PC-9 (cell line): ENCODE measurements at regions not wholly inside any gene's neighbourhood (a gene's known extent, or its start where the extent isn't known, plus 50 kb on each side); places are given as distances from the start of the nearest gene placed in this dataset.

Experiments used
- BruUV-seq: library from RNA; stranded (reverse); fragments of 400-500 nt; replicated peaks from 2 replicates; lab custom pipeline; 2021; lab: Mats Ljungman, UMichigan
- CTCF ChIA-PET: fragments of 300-600 bp; sonication (Branson Sonifier 250); formaldehyde crosslinking; loops from one replicate; lab custom pipeline; 2022; ENCODE audit warnings: antibody characterized with exemption; lab: Charles Lee
- POLR2A ChIA-PET: fragments of 300-600 bp; sonication (Branson Sonifier 250); formaldehyde crosslinking; loops from one replicate; lab custom pipeline; 2022; ENCODE audit warnings: antibody characterized with exemption; ENCODE audit not compliant: unreplicated experiment; lab: Charles Lee
- DNase-seq, 2 experiments: peaks; one replicate each; pipeline versions ENCODE4 v3.0.0 to v3.0.0-alpha.2; 2015 to 2022; ENCODE audit warnings: mixed read lengths in 1 of 2
- H2AFZ ChIP-seq: fragments of 200-600 bp; sonication (generic); 2 replicates; pipeline ENCODE4 v1.8.1; 2017; ENCODE audit warnings: antibody characterized with exemption
- H3F3A ChIP-seq: fragments of 200-600 bp; sonication (generic); 2 replicates; pipeline ENCODE4 v1.8.1; 2017; ENCODE audit warnings: antibody characterized with exemption, mild to moderate bottlenecking, low read depth; ENCODE audit not compliant: insufficient read depth
- H3K27ac ChIP-seq: fragments of 200-600 bp; sonication (generic); 2 replicates; pipeline ENCODE4 v1.6.1; 2016; ENCODE audit warnings: mixed run types
- H3K27me3 ChIP-seq: fragments of 200-600 bp; sonication (generic); 2 replicates; pipeline ENCODE4 v1.6.1; 2016; ENCODE audit warnings: low read depth, mixed run types; ENCODE audit not compliant: insufficient read depth
- H3K36me3 ChIP-seq: fragments of 200-600 bp; sonication (generic); 2 replicates; pipeline ENCODE4 v1.6.1; 2016; ENCODE audit warnings: low read depth, mixed run types
- H3K4me1 ChIP-seq: fragments of 200-600 bp; sonication (generic); replicated peaks from 2 replicates; pipeline ENCODE4 v1.6.1; 2016; ENCODE audit warnings: mixed run types; ENCODE audit not compliant: insufficient read depth
- H3K4me2 ChIP-seq: fragments of 200-600 bp; sonication (generic); 2 replicates; pipeline ENCODE4 v1.6.1; 2017; ENCODE audit warnings: mixed run types
- H3K4me3 ChIP-seq: fragments of 200-600 bp; sonication (generic); 2 replicates; pipeline ENCODE4 v1.6.1; 2016; ENCODE audit warnings: mixed run types
- H3K79me2 ChIP-seq: fragments of 200-600 bp; sonication (generic); 2 replicates; pipeline ENCODE4 v1.6.1; 2017; ENCODE audit warnings: low read depth, mixed run types
- H3K9me2 ChIP-seq: fragments of 200-600 bp; sonication (generic); 2 replicates; pipeline ENCODE4 v1.8.1; 2017; ENCODE audit warnings: mild to moderate bottlenecking; ENCODE audit not compliant: insufficient read depth
- H3K9me3 ChIP-seq: fragments of 200-600 bp; sonication (generic); 2 replicates; pipeline ENCODE4 v1.8.1; 2016; ENCODE audit warnings: low read depth; ENCODE audit not compliant: insufficient read depth
- H4K20me1 ChIP-seq: fragments of 200-600 bp; sonication (generic); 2 replicates; pipeline ENCODE4 v1.8.1; 2017; ENCODE audit not compliant: insufficient read depth
- EZH2 ChIP-seq: fragments of 200-600 bp; sonication (generic); IDR thresholded peaks from 2 replicates; pipeline ENCODE4 v1.8.0; 2017; ENCODE audit warnings: antibody characterized with exemption, low read depth
- intact Hi-C: fragments of 100-400 bp; cut with micrococcal nuclease; formaldehyde crosslinking; loops from one replicate; pipeline ENCODE4 v1.10.0; 2022; ENCODE audit not compliant: unreplicated experiment
- TF ChIP-seq, protein P1 (sequence below): fragments of 200-600 bp; sonication (generic); conservative IDR thresholded peaks from 2 replicates; pipeline ENCODE4 v1.6.1; 2017; ENCODE audit warnings: mixed run types, antibody characterized with exemption, mild to moderate bottlenecking, moderate library complexity

DNA sequence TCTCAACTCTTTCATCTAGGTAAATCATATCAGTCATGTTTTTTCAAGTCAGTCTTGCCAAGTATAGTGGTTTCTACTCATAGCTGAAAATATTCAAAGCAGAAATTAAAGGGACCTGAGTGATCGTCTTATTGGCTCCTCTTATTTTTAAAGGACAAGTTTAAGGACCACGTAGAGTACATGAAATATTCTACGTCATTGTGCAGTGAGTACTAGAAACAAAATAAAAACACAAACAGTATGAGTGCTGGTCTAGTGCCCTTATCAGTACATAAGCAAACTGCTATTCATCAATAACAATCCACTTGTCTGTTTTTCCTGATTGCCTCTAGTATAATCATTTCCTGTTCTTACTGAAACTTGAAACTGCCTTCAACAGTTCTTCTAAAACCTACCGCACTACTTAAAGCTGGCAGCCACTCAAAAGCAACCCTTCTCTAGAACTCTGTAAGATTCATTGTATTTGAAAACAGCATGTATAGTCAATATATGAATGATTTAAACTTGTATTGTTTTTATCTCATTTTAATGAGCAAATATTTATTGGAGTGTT is 853.7 kb downstream of the TAF11L14 start:
- Histone ChIP-seq H3K27me3 (no peaks in the 10 kb centered on the region), H3K4me2 (no peak overlapping the region), H3F3A (no peaks in the 10 kb centered on the region), H3K9me3 (no peaks in the 10 kb centered on the region), H3K27ac (no peak overlapping the region), H3K36me3 (no peaks in the 10 kb centered on the region), H3K4me3 (no peak overlapping the region), H3K4me1 (no peaks in the 10 kb centered on the region), H2AFZ (no peak overlapping the region), H4K20me1 (no peaks in the 10 kb centered on the region), H3K9me2 (no peaks in the 10 kb centered on the region), H3K79me2 (no peaks in the 10 kb centered on the region)
- intact Hi-C loops: no loop called here
- POLR2A ChIA-PET: no interaction called here
- CTCF ChIA-PET: no interaction called here
- no peak for DNase-seq
- TF ChIP-seq EZH2: no peak
- TF ChIP-seq, protein P1, sequence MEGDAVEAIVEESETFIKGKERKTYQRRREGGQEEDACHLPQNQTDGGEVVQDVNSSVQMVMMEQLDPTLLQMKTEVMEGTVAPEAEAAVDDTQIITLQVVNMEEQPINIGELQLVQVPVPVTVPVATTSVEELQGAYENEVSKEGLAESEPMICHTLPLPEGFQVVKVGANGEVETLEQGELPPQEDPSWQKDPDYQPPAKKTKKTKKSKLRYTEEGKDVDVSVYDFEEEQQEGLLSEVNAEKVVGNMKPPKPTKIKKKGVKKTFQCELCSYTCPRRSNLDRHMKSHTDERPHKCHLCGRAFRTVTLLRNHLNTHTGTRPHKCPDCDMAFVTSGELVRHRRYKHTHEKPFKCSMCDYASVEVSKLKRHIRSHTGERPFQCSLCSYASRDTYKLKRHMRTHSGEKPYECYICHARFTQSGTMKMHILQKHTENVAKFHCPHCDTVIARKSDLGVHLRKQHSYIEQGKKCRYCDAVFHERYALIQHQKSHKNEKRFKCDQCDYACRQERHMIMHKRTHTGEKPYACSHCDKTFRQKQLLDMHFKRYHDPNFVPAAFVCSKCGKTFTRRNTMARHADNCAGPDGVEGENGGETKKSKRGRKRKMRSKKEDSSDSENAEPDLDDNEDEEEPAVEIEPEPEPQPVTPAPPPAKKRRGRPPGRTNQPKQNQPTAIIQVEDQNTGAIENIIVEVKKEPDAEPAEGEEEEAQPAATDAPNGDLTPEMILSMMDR: no peak
- BruUV-seq: no TSS peak

GRCh38 chr5:18489703-18490102 is 855.4 kb downstream of the TAF11L14 start:
- intact Hi-C loops: no loop called here
- TF ChIP-seq, protein P1: no peak
- TF ChIP-seq EZH2: no peak
- no peak overlapping the region for H2AFZ ChIP-seq
- H3K9me3 ChIP-seq: no peaks in the 10 kb centered on the region
- no TSS peak for BruUV-seq
- no peaks in the 10 kb centered on the region for H4K20me1 ChIP-seq
- POLR2A ChIA-PET: no interaction called here
- no peak for DNase-seq
- no peak overlapping the region for H3K27ac ChIP-seq
- H3K9me2 ChIP-seq: no peaks in the 10 kb centered on the region
- no peaks in the 10 kb centered on the region for H3K27me3 ChIP-seq
- H3K36me3 ChIP-seq: no peaks in the 10 kb centered on the region
- no peaks in the 10 kb centered on the region for H3F3A ChIP-seq
- CTCF ChIA-PET: no interaction called here
- H3K79me2 ChIP-seq: no peaks in the 10 kb centered on the region
- no peak overlapping the region for H3K4me3 ChIP-seq
- H3K4me1 ChIP-seq: no peaks in the 10 kb centered on the region
- H3K4me2 ChIP-seq: no peak overlapping the region

GRCh38 chr5:18491349-18491748 is 857.1 kb downstream of the TAF11L14 start:
- H3K27me3 ChIP-seq: no peaks in the 10 kb centered on the region
- no peak overlapping the region for H3K27ac ChIP-seq
- no peak overlapping the region for H3K4me3 ChIP-seq
- no peak overlapping the region for H3K4me2 ChIP-seq
- TF ChIP-seq, protein P1: no peak
- no peak for TF ChIP-seq EZH2
- ChIA-PET CTCF (no interaction called here), POLR2A (no interaction called here)
- no peaks in the 10 kb centered on the region for H3K36me3 ChIP-seq
- no peaks in the 10 kb centered on the region for H3K4me1 ChIP-seq
- no TSS peak for BruUV-seq
- 0 out of 2 replicates have a peak, but pooled peaks cover 6% of the 10 kb centered on the region for H3K9me3 ChIP-seq
- no peaks in the 10 kb centered on the region for H3K9me2 ChIP-seq
- no peaks in the 10 kb centered on the region for H3K79me2 ChIP-seq
- no peak overlapping the region for H2AFZ ChIP-seq
- no peaks in the 10 kb centered on the region for H3F3A ChIP-seq
- intact Hi-C loops: no loop called here
- H4K20me1 ChIP-seq: no peaks in the 10 kb centered on the region
- DNase-seq: no peak
